Pancreas (tissue), 10 donors: ENCODE measurements at regions not wholly inside any gene's neighbourhood (a gene's known extent, or its start where the extent isn't known, plus 50 kb on each side); places are given as distances from the start of the nearest gene placed in this dataset.
"Not testable (repeated sequence)": the region's sequence is repeated elsewhere in the genome, so short reads cannot be mapped to it uniquely, and the experiment has no call there.

Experiments
- ATAC-seq, 4 donors: fragments of 200-7000 bp; cut with Tn5 transposase; one replicate each; pipeline versions ENCODE4 v1.8.0 to v1.9.1; 2020; ENCODE audit warnings: mild to moderate bottlenecking in 4 of 4, moderate library complexity in 4 of 4
- DNase-seq, 6 donors: peaks; one replicate each; pipeline ENCODE4 v3.0.0-alpha.2; 2020
- FAIRE-seq: peaks from 2 replicates; lab custom pipeline; 2012; peaks lifted over from hg19 to GRCh38; lab: Jason Lieb, UNC
- H3K27ac ChIP-seq, 4 donors: fragments of 200-600 bp; sonication (generic); 1 replicate in 3 of 4; 2 replicates in 1 of 4; pipeline versions ENCODE4 v1.5.0 to v1.8.0; 2020
- H3K27me3 ChIP-seq, 4 donors: fragments of 200-600 bp; one replicate each; pipeline ENCODE4 v1.8.0; 2021
- H3K36me3 ChIP-seq, 3 donors: fragments of 200-600 bp; sonication (generic) in 1 of 3; one replicate each; pipeline versions ENCODE4 v1.5.0 to v1.8.0; 2020 to 2021
- H3K4me1 ChIP-seq, 3 donors: fragments of 200-600 bp; one replicate each; pipeline ENCODE4 v1.8.0; 2021
- H3K4me3 ChIP-seq, 4 donors: fragments of 200-600 bp; sonication (generic) in 2 of 4; one replicate each; pipeline versions ENCODE4 v1.5.0 to v1.8.0; 2020 to 2021
- H3K9me3 ChIP-seq, 4 donors: fragments of 200-600 bp; one replicate each; pipeline ENCODE4 v1.8.0; 2021
- CTCF ChIP-seq, 4 donors: fragments of 200-600 bp; sonication (generic) in 3 of 4; IDR thresholded peaks; one replicate each; pipeline versions ENCODE4 v1.5.0 to v1.8.0; 2021; ENCODE audit warnings: antibody characterized with exemption in 4 of 4
- WGBS, 2 donors: extraction: QIAGEN DNeasy Blood & Tissue Kit; methylation state at CpG; one replicate each; pipeline ENCODE4 v1.1.7; 2013; 5-methylcytosine and 5-hydroxymethylcytosine counted together
- intact Hi-C, 3 donors: fragments of 100-400 bp; cut with DNase I; formaldehyde crosslinking; loops; one replicate each; pipeline versions ENCODE4 v1.11.1 to v1.14.2; 2022
- donor health status: healthy with polysubstance abuse.
- donor health status: DM: no; HTN: no; CAD: no; lungs with moderate emphysema.
- donor health status: DM: no; HTN: no; CAD: no.
- donor health status: control.
- donor health status: control.
- donor health status: Bipolar disorder and iron deficiency.
- donor health status: DM: yes; HTN: yes; CAD: no.
- donor health status: DM: no; HTN: no; CAD: no.
- donor health status: DM: no; HTN: no; CAD: no.
- donor health status: DM: yes; HTN: yes; CAD: no.

GRCh38 chr12:111120578-111120977, 200.2 kb upstream of the MYL2 start:
- Histone ChIP-seq H3K9me3 (no peaks in the 10 kb centered on the region), H3K4me1 (no peaks in the 10 kb centered on the region), H3K27ac (no peak overlapping the region), H3K27me3 (no peaks in the 10 kb centered on the region), H3K4me3 (no peak overlapping the region), H3K36me3 (no peaks in the 10 kb centered on the region)
- ATAC-seq (no peak), DNase-seq (no peak), FAIRE-seq (no peak)
- 50 to 52% methylated on average over 5 of the region's 5 CpGs for WGBS, 2 donors
- TF ChIP-seq CTCF (IDR thresholded peaks at IDR 0.05): no peak
- intact Hi-C loops: no loop called here

DNA sequence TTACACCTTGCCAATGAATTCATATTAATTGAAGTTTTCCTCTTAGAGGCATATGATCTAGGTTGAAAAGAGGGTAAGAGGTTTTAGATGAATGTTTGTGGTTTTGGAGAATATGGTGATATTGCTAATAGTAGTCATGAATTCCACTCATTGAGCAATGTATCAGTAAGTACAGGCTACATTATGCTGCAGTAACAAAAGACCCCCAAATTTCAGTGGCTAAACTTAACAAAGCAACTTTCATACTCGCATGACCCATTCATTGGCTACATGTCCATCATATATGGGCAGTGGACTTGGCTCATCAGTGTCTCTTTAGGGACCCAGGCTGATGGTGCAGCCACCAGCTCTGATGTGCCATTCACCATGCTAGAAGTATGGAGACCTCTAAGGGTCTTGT, 196.6 kb upstream of the MYL2 start:
- H3K9me3 ChIP-seq: no peaks in the 10 kb centered on the region
- no peak for ATAC-seq
- intact Hi-C loops: no loop called here
- H3K27me3 ChIP-seq: no peaks in the 10 kb centered on the region
- H3K36me3 ChIP-seq: no peaks in the 10 kb centered on the region
- TF ChIP-seq CTCF (IDR thresholded peaks at IDR 0.05): no peak
- FAIRE-seq: no peak
- 84 to 93% methylated on average over 1 of the region's 1 CpG for WGBS, 2 donors
- H3K27ac ChIP-seq: no peak overlapping the region
- no peak for DNase-seq
- H3K4me3 ChIP-seq: no peak overlapping the region
- H3K4me1 ChIP-seq: no peaks in the 10 kb centered on the region

DNA sequence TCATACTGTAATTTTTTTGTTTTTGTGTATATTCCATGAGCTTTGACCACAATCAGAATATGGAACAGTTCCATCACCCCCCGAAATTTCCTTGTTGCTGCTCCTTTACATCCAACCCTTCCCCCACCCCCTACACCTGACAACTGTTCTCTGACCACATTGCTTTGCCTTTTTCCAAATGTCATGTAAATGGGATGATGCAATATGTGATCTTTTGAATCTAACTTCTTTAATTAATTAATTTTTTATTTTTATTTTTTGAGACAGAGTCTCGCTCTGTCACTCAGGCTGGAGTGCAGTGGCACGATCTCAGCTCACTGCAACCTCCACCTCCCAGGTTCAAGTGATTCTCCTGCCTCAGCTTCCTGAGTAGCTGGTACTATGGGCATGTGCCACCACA, 192.9 kb upstream of the MYL2 start:
- 72 to 76% methylated on average over 3 of the region's 3 CpGs for WGBS, 2 donors
- DNase-seq, intact Hi-C loops, H3K9me3 ChIP-seq, H3K27ac ChIP-seq, H3K36me3 ChIP-seq, ATAC-seq, FAIRE-seq, H3K4me1 ChIP-seq, H3K4me3 ChIP-seq, H3K27me3 ChIP-seq: not testable (repeated sequence)

- ATAC-seq (no peak), FAIRE-seq (no peak), DNase-seq (no peak)
- Histone ChIP-seq H3K4me3 (no peak overlapping the region), H3K27me3 (no peaks in the 10 kb centered on the region), H3K9me3 (no peaks in the 10 kb centered on the region), H3K4me1 (no peaks in the 10 kb centered on the region), H3K36me3 (no peaks in the 10 kb centered on the region), H3K27ac (no peak overlapping the region)
- TF ChIP-seq CTCF (IDR thresholded peaks at IDR 0.05): no peak
- intact Hi-C loops: no loop called here
- 83% methylated on average over 14 of the region's 14 CpGs for WGBS, 2 donors
These were observed 192.1 kb upstream of the MYL2 start for GRCh38 chr12:111112311-111113098.

GRCh38 chr12:111111681-111112080, 191.3 kb upstream of the MYL2 start:
- no peak for TF ChIP-seq CTCF (IDR thresholded peaks at IDR 0.05)
- no peak overlapping the region for H3K4me3 ChIP-seq
- ATAC-seq (no peak), FAIRE-seq (no peak), DNase-seq (no peak)
- 52 to 53% methylated on average over 4 of the region's 4 CpGs for WGBS, 2 donors
- no peak overlapping the region for H3K27ac ChIP-seq
- H3K9me3 ChIP-seq: no peaks in the 10 kb centered on the region
- H3K27me3 ChIP-seq: no peaks in the 10 kb centered on the region
- intact Hi-C loops: no loop called here
- H3K4me1 ChIP-seq: no peaks in the 10 kb centered on the region
- H3K36me3 ChIP-seq: no peaks in the 10 kb centered on the region
